ENCODE measurements at regions not wholly inside any gene's neighbourhood (a gene's known extent, or its start where the extent isn't known, plus 50 kb on each side); places are given as distances from the start of the nearest gene placed in this dataset.
"Not testable (repeated sequence)": the region's sequence is repeated elsewhere in the genome, so short reads cannot be mapped to it uniquely, and the experiment has no call there.

GRCh38 chr6:25207453-25208155, 71.6 kb upstream of the CARMIL1 start:
- TF ChIP-seq CTCF (IDR thresholded peaks at IDR 0.05; ENCODE audit: borderline replicate concordance, extremely low read depth, low read length, poor library complexity, severe bottlenecking); EZH2 (IDR thresholded peaks at IDR 0.05; ENCODE audit: borderline replicate concordance, low read depth, low read length, severe bottlenecking): not testable (repeated sequence)

All from DND-41 (cell line).